HUES64 (cell line): ENCODE measurements at regions not wholly inside any gene's neighbourhood (a gene's known extent, or its start where the extent isn't known, plus 50 kb on each side); places are given as distances from the start of the nearest gene placed in this dataset.

Experiments
- H3K27ac ChIP-seq: 2 replicates; pipeline ENCODE4 v1.7.0; 2013; ENCODE audit warnings: low read depth, low read length, inconsistent platforms
- H3K27me3 ChIP-seq: 2 replicates; pipeline ENCODE4 v1.6.1; 2013; ENCODE audit warnings: mild to moderate bottlenecking, low read length; ENCODE audit not compliant: insufficient read depth
- H3K36me3 ChIP-seq: 2 replicates; pipeline ENCODE4 v1.6.1; 2013; ENCODE audit warnings: mild to moderate bottlenecking, low read length; ENCODE audit not compliant: insufficient read depth
- H3K4me1 ChIP-seq: 2 replicates; pipeline ENCODE4 v1.6.1; 2013; ENCODE audit warnings: mild to moderate bottlenecking, low read length, moderate library complexity; ENCODE audit not compliant: insufficient read depth
- H3K4me3 ChIP-seq: 2 replicates; pipeline ENCODE4 v1.5.1; 2013; ENCODE audit warnings: mild to moderate bottlenecking, low read length, moderate library complexity
- H3K9ac ChIP-seq: 2 replicates; pipeline ENCODE4 v1.6.1; 2013; ENCODE audit warnings: mild to moderate bottlenecking, low read depth, low read length
- H3K9me3 ChIP-seq: 2 replicates; pipeline ENCODE4 v1.6.1; 2013; ENCODE audit warnings: low read depth, low read length; ENCODE audit not compliant: insufficient read depth
- WGBS: fragments of 150-250, 120-280 bp; methylation state at CpG from one replicate; pipeline ENCODE4 v1.1.7; 2013; ENCODE audit warnings: missing lambda C conversion rate; 5-methylcytosine and 5-hydroxymethylcytosine counted together

- no peaks in the 10 kb centered on the region for H3K27me3 ChIP-seq
- no peak overlapping the region for H3K4me3 ChIP-seq
- no peaks in the 10 kb centered on the region for H3K4me1 ChIP-seq
- 95% methylated on average over 6 of the region's 6 CpGs for WGBS
- no peaks in the 10 kb centered on the region for H3K36me3 ChIP-seq
- no peak overlapping the region for H3K27ac ChIP-seq
- no peak overlapping the region for H3K9ac ChIP-seq
- 0 out of 2 replicates have a peak, but pooled peaks cover 3% of the 10 kb centered on the region for H3K9me3 ChIP-seq
These were observed 436.4 kb downstream of the TFAP2A start for GRCh38 chr6:9978480-9978879.

- H3K4me3 ChIP-seq, result no peak overlapping the region
- no peak overlapping the region for H3K27ac ChIP-seq
- H3K36me3 ChIP-seq, result no peaks in the 10 kb centered on the region
- WGBS, result 78% methylated on average over 2 of the region's 2 CpGs
- no peaks in the 10 kb centered on the region for H3K4me1 ChIP-seq
- no peaks in the 10 kb centered on the region for H3K9me3 ChIP-seq
- H3K9ac ChIP-seq, result no peak overlapping the region
- no peaks in the 10 kb centered on the region for H3K27me3 ChIP-seq
These were observed 437.5 kb downstream of the TFAP2A start for GRCh38 chr6:9977411-9977810.

DNA sequence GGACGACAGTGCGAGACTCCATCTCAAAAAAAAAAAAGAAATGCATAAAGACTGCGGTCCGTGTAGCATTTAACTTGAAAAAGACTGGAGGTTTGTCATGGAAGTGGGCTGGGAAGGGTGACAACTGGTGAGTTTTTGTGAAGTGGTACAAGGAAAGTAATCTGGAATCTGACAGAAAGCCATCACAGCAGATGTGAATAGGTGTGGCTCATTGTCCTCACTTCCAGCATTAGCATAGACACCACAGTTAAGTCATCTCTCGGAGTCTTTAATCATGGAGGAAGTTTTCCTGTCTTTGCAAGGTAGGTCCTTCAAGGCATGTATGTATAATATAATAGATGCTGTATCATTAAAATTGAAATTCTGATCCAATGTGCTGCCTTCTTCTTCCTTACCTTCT lies 453.2 kb downstream of the TFAP2A start:
- no peaks in the 10 kb centered on the region for H3K9me3 ChIP-seq
- no peaks in the 10 kb centered on the region for H3K4me1 ChIP-seq
- no peak overlapping the region for H3K9ac ChIP-seq

DNA sequence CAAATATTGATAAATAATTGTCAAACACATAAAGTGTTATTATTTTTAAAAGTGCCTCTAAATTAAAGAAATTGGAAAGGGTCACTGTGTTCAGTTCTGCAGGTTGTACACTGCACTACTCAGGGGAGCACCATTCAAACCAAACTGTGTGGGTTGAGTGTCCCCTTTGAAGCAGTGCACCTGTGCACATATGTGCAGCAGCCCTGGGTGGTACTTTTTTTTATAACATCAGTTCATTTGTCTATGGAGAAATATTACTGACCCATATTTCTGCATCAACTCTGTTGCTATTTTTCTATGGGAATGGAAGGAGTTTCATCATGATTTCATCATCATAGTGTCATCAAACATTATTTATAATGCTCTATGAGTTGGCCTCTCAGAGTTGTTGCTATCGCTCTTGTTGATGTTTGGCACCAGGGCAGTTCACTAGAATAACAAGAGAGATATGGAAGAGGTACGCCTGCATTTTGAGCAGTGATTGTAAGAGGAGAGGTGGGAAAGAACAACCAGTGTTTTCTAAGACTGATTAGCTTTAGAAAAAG lies 457.6 kb downstream of the TFAP2A start:
- Histone ChIP-seq H3K27ac (no peak overlapping the region), H3K4me1 (no peaks in the 10 kb centered on the region), H3K9me3 (no peaks in the 10 kb centered on the region), H3K9ac (no peak overlapping the region), H3K36me3 (no peaks in the 10 kb centered on the region), H3K27me3 (no peaks in the 10 kb centered on the region), H3K4me3 (no peak overlapping the region)
- 91% methylated on average over 2 of the region's 2 CpGs for WGBS

More for the DNA sequence above, 453.2 kb downstream of the TFAP2A start:
- WGBS, result 79% methylated on average over 5 of the region's 5 CpGs
- Histone ChIP-seq H3K27me3 (no peaks in the 10 kb centered on the region), H3K27ac (no peak overlapping the region), H3K4me3 (no peak overlapping the region), H3K36me3 (no peaks in the 10 kb centered on the region)

DNA sequence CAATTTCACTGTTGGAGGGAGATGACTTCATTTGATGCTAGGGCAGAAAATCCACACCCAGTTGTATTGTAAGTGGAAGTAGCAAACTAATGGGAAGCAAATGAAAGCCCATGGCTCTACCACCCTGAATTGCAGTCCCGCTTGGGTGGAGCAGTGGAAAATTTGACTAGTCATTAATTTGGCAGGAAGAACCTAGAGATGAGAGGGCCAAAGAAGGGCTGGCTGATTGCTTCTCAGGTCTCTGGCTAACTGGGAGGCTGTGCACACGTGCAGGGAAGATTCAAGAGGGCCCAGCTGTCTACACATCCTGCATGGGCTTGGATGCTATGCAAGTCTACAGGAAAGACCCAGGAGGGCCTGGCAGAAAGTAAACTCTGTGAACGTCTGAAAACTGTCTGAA lies 466.2 kb downstream of the TFAP2A start:
- H3K9me3 ChIP-seq, result no peaks in the 10 kb centered on the region
- no peaks in the 10 kb centered on the region for H3K36me3 ChIP-seq
- H3K27me3 ChIP-seq, result no peaks in the 10 kb centered on the region
- no peak overlapping the region for H3K9ac ChIP-seq
- no peaks in the 10 kb centered on the region for H3K4me1 ChIP-seq
- 88% methylated on average over 3 of the region's 3 CpGs for WGBS
- no peak overlapping the region for H3K4me3 ChIP-seq
- no peak overlapping the region for H3K27ac ChIP-seq

DNA sequence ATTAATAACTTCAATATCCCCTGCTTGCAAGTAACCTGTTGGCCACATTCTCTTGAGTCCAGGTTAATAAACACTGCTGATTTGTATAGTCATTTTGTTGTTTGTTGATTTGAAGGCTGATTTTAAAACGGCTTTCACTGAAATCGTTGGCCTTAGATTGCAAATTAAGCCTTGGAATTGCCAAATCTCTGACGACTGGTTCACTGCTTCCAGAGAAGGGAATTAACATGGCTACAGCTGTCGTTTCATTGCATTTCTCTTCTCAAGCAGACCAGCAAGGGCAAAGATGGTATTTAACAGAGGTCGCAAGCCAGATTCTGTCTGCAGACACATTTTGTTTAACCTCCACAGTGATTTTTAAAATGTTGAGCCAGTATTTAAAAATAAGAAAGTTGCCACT lies 470.9 kb downstream of the TFAP2A start:
- Histone ChIP-seq H3K27ac (no peak overlapping the region), H3K36me3 (no peaks in the 10 kb centered on the region), H3K4me1 (no peaks in the 10 kb centered on the region), H3K4me3 (no peak overlapping the region), H3K27me3 (no peaks in the 10 kb centered on the region), H3K9me3 (no peaks in the 10 kb centered on the region), H3K9ac (no peak overlapping the region)
- 83% methylated on average over 5 of the region's 5 CpGs for WGBS

DNA sequence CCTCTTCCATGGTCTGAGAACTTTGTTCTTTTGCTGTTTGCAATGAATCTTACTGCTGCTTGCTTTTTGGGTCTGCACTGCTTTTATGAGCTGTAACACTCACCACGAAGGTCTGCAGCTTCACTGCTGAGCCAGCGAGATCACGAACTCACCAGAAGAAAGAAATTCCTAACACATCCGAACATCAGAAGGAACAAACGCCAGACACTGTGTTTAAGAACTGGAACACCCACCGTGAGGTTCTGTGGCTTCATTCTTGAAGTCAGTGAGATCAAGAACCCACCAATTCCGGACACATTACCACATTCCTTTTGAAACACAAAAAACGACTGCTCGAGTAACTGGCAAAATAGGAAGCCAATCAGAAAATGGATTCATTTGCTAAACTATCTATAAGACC lies 471.8 kb downstream of the TFAP2A start:
- Histone ChIP-seq H3K4me3 (no peak overlapping the region), H3K9me3 (no peaks in the 10 kb centered on the region), H3K27me3 (no peaks in the 10 kb centered on the region), H3K9ac (no peak overlapping the region), H3K36me3 (no peaks in the 10 kb centered on the region), H3K27ac (no peak overlapping the region), H3K4me1 (no peaks in the 10 kb centered on the region)
- WGBS, result 97% methylated on average over 9 of the region's 9 CpGs

- 96% methylated on average over 26 of the region's 26 CpGs for WGBS
- no peak overlapping the region for H3K4me3 ChIP-seq
- H3K27ac ChIP-seq, result no peak overlapping the region
- no peaks in the 10 kb centered on the region for H3K9me3 ChIP-seq
- H3K4me1 ChIP-seq, result no peaks in the 10 kb centered on the region
- H3K36me3 ChIP-seq, result no peaks in the 10 kb centered on the region
- H3K9ac ChIP-seq, result no peak overlapping the region
- no peaks in the 10 kb centered on the region for H3K27me3 ChIP-seq
These were observed 472.7 kb downstream of the TFAP2A start for GRCh38 chr6:9942131-9942530.

- WGBS, result 92% methylated on average over 7 of the region's 7 CpGs
- H3K9ac ChIP-seq, result no peak overlapping the region
- no peaks in the 10 kb centered on the region for H3K36me3 ChIP-seq
- H3K27ac ChIP-seq, result no peak overlapping the region
- H3K4me1 ChIP-seq, result no peaks in the 10 kb centered on the region
- H3K9me3 ChIP-seq, result no peaks in the 10 kb centered on the region
- no peak overlapping the region for H3K4me3 ChIP-seq
- no peaks in the 10 kb centered on the region for H3K27me3 ChIP-seq
These were observed 476.1 kb downstream of the TFAP2A start for GRCh38 chr6:9938801-9939200.

- no peaks in the 10 kb centered on the region for H3K27me3 ChIP-seq
- H3K36me3 ChIP-seq, result no peaks in the 10 kb centered on the region
- no peak overlapping the region for H3K4me3 ChIP-seq
- no peaks in the 10 kb centered on the region for H3K4me1 ChIP-seq
- no peak overlapping the region for H3K27ac ChIP-seq
- H3K9me3 ChIP-seq, result no peaks in the 10 kb centered on the region
- WGBS, result 92% methylated on average over 13 of the region's 13 CpGs
- H3K9ac ChIP-seq, result no peak overlapping the region
These were observed 477.7 kb downstream of the TFAP2A start for GRCh38 chr6:9937031-9937763.

GRCh38 chr6:9936551-9936950 lies 478.3 kb downstream of the TFAP2A start:
- H3K36me3 ChIP-seq, result no peaks in the 10 kb centered on the region
- H3K9ac ChIP-seq, result no peak overlapping the region
- WGBS, result 93% methylated on average over 7 of the region's 7 CpGs
- H3K4me1 ChIP-seq, result no peaks in the 10 kb centered on the region
- H3K4me3 ChIP-seq, result no peak overlapping the region
- no peak overlapping the region for H3K27ac ChIP-seq
- no peaks in the 10 kb centered on the region for H3K9me3 ChIP-seq
- H3K27me3 ChIP-seq, result no peaks in the 10 kb centered on the region

DNA sequence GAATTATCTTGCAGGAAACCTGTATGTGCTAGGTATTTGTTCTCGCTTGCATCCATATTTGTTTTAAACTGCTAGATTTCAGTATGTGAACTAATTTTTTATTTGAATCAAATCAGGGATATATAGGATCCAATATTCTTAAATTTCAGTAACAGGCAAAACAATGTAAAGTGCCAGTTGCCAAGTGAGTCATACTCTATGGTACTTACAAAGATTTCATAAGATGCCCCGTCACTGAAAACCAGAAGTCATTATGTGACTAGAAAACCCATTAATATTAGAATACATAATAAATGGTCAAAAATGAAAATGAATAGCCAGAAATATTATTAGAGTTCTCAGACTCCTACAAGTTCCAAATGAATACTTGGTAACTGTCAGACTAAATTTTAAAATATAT lies 481.2 kb downstream of the TFAP2A start:
- 94% methylated on average over 2 of the region's 2 CpGs for WGBS

More for the DNA sequence above, 481.2 kb downstream of the TFAP2A start:
- Histone ChIP-seq H3K9ac (no peak overlapping the region), H3K4me3 (no peak overlapping the region), H3K27me3 (no peaks in the 10 kb centered on the region), H3K9me3 (no peaks in the 10 kb centered on the region), H3K36me3 (no peaks in the 10 kb centered on the region), H3K4me1 (no peaks in the 10 kb centered on the region), H3K27ac (no peak overlapping the region)
